SH-SY5Y (cell line): ENCODE measurements at regions not wholly inside any gene's neighbourhood (a gene's known extent, or its start where the extent isn't known, plus 50 kb on each side); places are given as distances from the start of the nearest gene placed in this dataset.

ENCODE experiments used
- GATA2 ChIP-seq: IDR thresholded peaks from 2 replicates; pipeline ENCODE4 v1.6.1; 2011; ENCODE audit warnings: mild to moderate bottlenecking, low read depth, low read length
- GATA3 ChIP-seq: IDR thresholded peaks from 2 replicates; pipeline ENCODE4 v1.6.1; 2011; ENCODE audit warnings: low read depth, mild to moderate bottlenecking, low read length, moderate library complexity

DNA sequence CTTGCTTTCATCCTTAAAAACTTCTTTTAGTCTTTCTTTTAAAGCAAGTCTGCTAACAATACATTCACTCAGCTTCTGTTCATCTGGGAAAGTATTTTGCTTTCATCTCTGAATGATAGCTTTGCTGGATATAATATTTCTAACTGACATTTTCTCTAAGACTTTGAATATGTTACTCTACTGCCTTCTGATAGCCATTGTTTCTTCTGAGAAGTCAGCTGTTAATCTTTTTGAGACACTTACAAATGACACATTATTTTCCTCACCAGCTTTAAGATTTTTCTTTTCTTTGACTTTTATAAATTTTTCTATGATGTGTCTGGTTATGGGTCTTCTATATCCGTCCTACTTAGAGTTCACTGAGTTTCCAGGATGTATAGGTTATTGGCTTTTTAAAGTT lies 643.1 kb downstream of the KCNA4 start:
- TF ChIP-seq GATA3 (no peak), GATA2 (no peak)
